Endothelial cell of umbilical vein (primary cell): ENCODE measurements at regions not wholly inside any gene's neighbourhood (a gene's known extent, or its start where the extent isn't known, plus 50 kb on each side); places are given as distances from the start of the nearest gene placed in this dataset.

Experiments
- BruUV-seq: library from RNA; stranded (reverse); fragments of 400-500 nt; replicated peaks from 2 replicates; lab custom pipeline; 2021; lab: Mats Ljungman, UMichigan
- CTCF ChIA-PET: fragments of 300-600, 350-600 bp; sonication (Branson Sonifier 250); formaldehyde crosslinking; loops from one replicate; lab custom pipeline; 2021; ENCODE audit warnings: antibody characterized with exemption, inconsistent platforms; lab: Charles Lee
- POLR2A ChIA-PET: fragments of 300-600, 350-600 bp; sonication (Branson Sonifier 250); formaldehyde crosslinking; loops from one replicate; lab custom pipeline; 2021; ENCODE audit warnings: antibody characterized with exemption, inconsistent platforms; lab: Charles Lee
- DNase-seq: peaks from one replicate; pipeline ENCODE4 v3.0.0-alpha.2; 2011; ENCODE audit warnings: low read depth, low spot score
- FAIRE-seq: peaks from 2 replicates; lab custom pipeline; 2011; peaks lifted over from hg19 to GRCh38; lab: Jason Lieb, UNC
- H2AFZ ChIP-seq: 2 replicates; pipeline ENCODE4 v1.6.0; 2012; ENCODE audit warnings: low read depth, low read length, control low read depth, inconsistent platforms
- H3K27ac ChIP-seq: 2 replicates; pipeline ENCODE4 v1.5.1; 2011; ENCODE audit warnings: low read depth, mild to moderate bottlenecking, control low read depth, low read length, moderate library complexity; ENCODE audit not compliant: insufficient read depth
- H3K27me3 ChIP-seq, 2 experiments: 2 replicates each; pipeline versions ENCODE4 v1.6.0 to v1.6.1; 2011; ENCODE audit warnings: low read length in 2 of 2, mixed read lengths in 1 of 2; ENCODE audit not compliant: control insufficient read depth in 2 of 2, insufficient read depth in 2 of 2
- H3K36me3 ChIP-seq, 2 experiments: 2 replicates in 1 of 2; 3 replicates in 1 of 2; pipeline ENCODE4 v1.5.1; 2011; ENCODE audit warnings: low read length in 2 of 2, mild to moderate bottlenecking in 1 of 2, moderate library complexity in 1 of 2; ENCODE audit not compliant: control insufficient read depth in 2 of 2, insufficient read depth in 2 of 2; ENCODE audit errors: extremely low read depth in 1 of 2
- H3K4me1 ChIP-seq: 3 replicates; pipeline ENCODE4 v1.5.1; 2011; ENCODE audit warnings: mild to moderate bottlenecking, low read length; ENCODE audit not compliant: control insufficient read depth, insufficient read depth; ENCODE audit errors: extremely low read depth
- H3K4me2 ChIP-seq: 2 replicates; pipeline ENCODE4 v1.6.1; 2011; ENCODE audit warnings: low read length, control low read depth, mixed read lengths; ENCODE audit not compliant: insufficient read depth
- H3K4me3 ChIP-seq, 3 experiments: fragments of 200-600 bp in 1 of 3; sonication (generic), shearing (Covaris generic) in 1 of 3; replicated peaks in 1 of 3; 2 replicates each; pipeline ENCODE4 v1.5.1; 2011 to 2016; ENCODE audit warnings: control low read depth in 3 of 3, low read length in 3 of 3, mild to moderate bottlenecking in 2 of 3, inconsistent platforms in 1 of 3, low read depth in 1 of 3, moderate library complexity in 1 of 3; ENCODE audit not compliant: insufficient read depth in 1 of 3
- H3K79me2 ChIP-seq: 2 replicates; pipeline ENCODE4 v1.6.0; 2012; ENCODE audit warnings: low read length, inconsistent platforms; ENCODE audit not compliant: control insufficient read depth, insufficient read depth
- H3K9ac ChIP-seq: replicated peaks from 2 replicates; pipeline ENCODE3; 2011; ENCODE audit warnings: low read length, control low read depth; ENCODE audit not compliant: insufficient read depth; ENCODE audit errors: extremely low read depth
- H3K9me1 ChIP-seq: replicated peaks from 3 replicates; pipeline ENCODE4 v1.6.0; 2011; ENCODE audit warnings: mild to moderate bottlenecking, low read length; ENCODE audit not compliant: control insufficient read depth, insufficient read depth; ENCODE audit errors: extremely low read depth
- H3K9me3 ChIP-seq: replicated peaks from 2 replicates; pipeline ENCODE4 v1.5.1; 2012; ENCODE audit warnings: low read length, inconsistent platforms; ENCODE audit not compliant: control insufficient read depth, insufficient read depth
- H4K20me1 ChIP-seq: replicated peaks from 2 replicates; pipeline ENCODE3; 2011; ENCODE audit warnings: mild to moderate bottlenecking, low read length; ENCODE audit not compliant: control insufficient read depth, insufficient read depth; ENCODE audit errors: extremely low read depth
- EZH2 ChIP-seq: IDR thresholded peaks from 2 replicates; pipeline ENCODE4 v1.6.1; 2012; ENCODE audit warnings: borderline replicate concordance, low read depth, mild to moderate bottlenecking, moderate library complexity, low read length, inconsistent platforms; ENCODE audit not compliant: severe bottlenecking
- FOS ChIP-seq: IDR thresholded peaks from 2 replicates; pipeline ENCODE4 v1.6.1; 2011; ENCODE audit warnings: mild to moderate bottlenecking, low read length, moderate library complexity, borderline replicate concordance; ENCODE audit not compliant: insufficient read depth
- GATA2 ChIP-seq: IDR thresholded peaks from 2 replicates; pipeline ENCODE4 v1.7.0; 2011; ENCODE audit warnings: low read depth, mild to moderate bottlenecking, moderate library complexity, mixed read lengths, low read length; ENCODE audit not compliant: insufficient read length, insufficient read depth
- JUN ChIP-seq: IDR thresholded peaks from 2 replicates; pipeline ENCODE4 v1.6.1; 2011; ENCODE audit warnings: borderline replicate concordance, low read depth; ENCODE audit not compliant: insufficient read length, insufficient read depth
- MAX ChIP-seq: IDR thresholded peaks from 2 replicates; pipeline ENCODE4 v1.6.1; 2011; ENCODE audit not compliant: insufficient read depth, insufficient read length
- MYC ChIP-seq: IDR thresholded peaks from one replicate; pipeline ENCODE4 v1.6.1; 2011; ENCODE audit warnings: mild to moderate bottlenecking, low read depth, low read length
- POLR2A ChIP-seq: IDR thresholded peaks from 2 replicates; pipeline ENCODE4 v1.6.1; 2012; ENCODE audit warnings: low read depth, mild to moderate bottlenecking, control low read depth, low read length
- POLR2AphosphoS5 ChIP-seq: IDR thresholded peaks from 2 replicates; pipeline ENCODE4 v1.6.1; 2012; ENCODE audit warnings: low read depth, mild to moderate bottlenecking, control low read depth, low read length, moderate library complexity; ENCODE audit not compliant: insufficient read depth
- dilution Hi-C: fragments of 300-500 bp; cut with MboI; formaldehyde crosslinking; loops from one replicate; pipeline ENCODE4 v1.15.0; 2019; ENCODE audit warnings: low sequenced_read_pairs; ENCODE audit not compliant: extremely low pct_ligation_motif_present
- intact Hi-C: fragments of 100-400 bp; cut with micrococcal nuclease; formaldehyde crosslinking; loops from one replicate; pipeline ENCODE4 v1.10.0; 2022
- TF ChIP-seq, protein P1 (sequence below), 2 donors: IDR thresholded peaks; 1 replicate in 1 of 2; 2 replicates in 1 of 2; pipeline ENCODE4 v1.5.1; 2011; ENCODE audit warnings: low read length in 2 of 2, mild to moderate bottlenecking in 2 of 2, moderate library complexity in 2 of 2, control low read depth in 1 of 2, inconsistent platforms in 1 of 2, low read depth in 1 of 2; ENCODE audit not compliant: insufficient read depth in 1 of 2; ENCODE audit errors: extremely low read depth in 1 of 2

- peaks cover 17% of the 10 kb centered on the region for H3K4me1 ChIP-seq
Observed at GRCh38 chr1:93751377-93752250, 70.0 kb upstream of the BCAR3 start.

More at GRCh38 chr1:93751377-93752250, 70.0 kb upstream of the BCAR3 start:
- H3K27me3 ChIP-seq: no peaks in the 10 kb centered on the region
- H3K27ac ChIP-seq: no peak overlapping the region
- intact Hi-C loops (loop anchor here (5.0 kb wide), 1 partner anchor 124 kb away; no protein-coding TSS in a partner anchor), dilution Hi-C loops (no loop called here)
- DNase-seq: no peak
- no peaks in the 10 kb centered on the region for H3K79me2 ChIP-seq
- TF ChIP-seq JUN (no peak), MAX (no peak), FOS (no peak), POLR2A (no peak), MYC (no peak), GATA2 (no peak), POLR2AphosphoS5 (no peak), EZH2 (no peak)
- TF ChIP-seq, protein P1, sequence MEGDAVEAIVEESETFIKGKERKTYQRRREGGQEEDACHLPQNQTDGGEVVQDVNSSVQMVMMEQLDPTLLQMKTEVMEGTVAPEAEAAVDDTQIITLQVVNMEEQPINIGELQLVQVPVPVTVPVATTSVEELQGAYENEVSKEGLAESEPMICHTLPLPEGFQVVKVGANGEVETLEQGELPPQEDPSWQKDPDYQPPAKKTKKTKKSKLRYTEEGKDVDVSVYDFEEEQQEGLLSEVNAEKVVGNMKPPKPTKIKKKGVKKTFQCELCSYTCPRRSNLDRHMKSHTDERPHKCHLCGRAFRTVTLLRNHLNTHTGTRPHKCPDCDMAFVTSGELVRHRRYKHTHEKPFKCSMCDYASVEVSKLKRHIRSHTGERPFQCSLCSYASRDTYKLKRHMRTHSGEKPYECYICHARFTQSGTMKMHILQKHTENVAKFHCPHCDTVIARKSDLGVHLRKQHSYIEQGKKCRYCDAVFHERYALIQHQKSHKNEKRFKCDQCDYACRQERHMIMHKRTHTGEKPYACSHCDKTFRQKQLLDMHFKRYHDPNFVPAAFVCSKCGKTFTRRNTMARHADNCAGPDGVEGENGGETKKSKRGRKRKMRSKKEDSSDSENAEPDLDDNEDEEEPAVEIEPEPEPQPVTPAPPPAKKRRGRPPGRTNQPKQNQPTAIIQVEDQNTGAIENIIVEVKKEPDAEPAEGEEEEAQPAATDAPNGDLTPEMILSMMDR (IDR thresholded peaks at IDR 0.05; ENCODE audit: extremely low read depth in 1 of 2, insufficient read depth in 1 of 2, low read depth in 1 of 2, low read length in 2 of 2): no peak
- FAIRE-seq: no peak
- ChIA-PET CTCF (interaction anchor here (1.3 to 2.6 kb wide), 3 partner anchors 17 to 122 kb away, joined by 3 to 7 read pairs (median 5); no protein-coding TSS in a partner anchor), POLR2A (no interaction called here)
- no peak overlapping the region for H3K9ac ChIP-seq
- BruUV-seq: no TSS peak
- no peaks in the 10 kb centered on the region for H3K9me1 ChIP-seq
- no peaks in the 10 kb centered on the region for H3K9me3 ChIP-seq
- no peaks in the 10 kb centered on the region for H3K36me3 ChIP-seq
- no peaks in the 10 kb centered on the region for H4K20me1 ChIP-seq
- no peak overlapping the region for H3K4me3 ChIP-seq
- no peak overlapping the region for H3K4me2 ChIP-seq
- H2AFZ ChIP-seq: no peak overlapping the region
